Small intestine (tissue), 7 donors: ENCODE measurements at regions not wholly inside any gene's neighbourhood (a gene's known extent, or its start where the extent isn't known, plus 50 kb on each side); places are given as distances from the start of the nearest gene placed in this dataset.
A peak's percentile ranks its signal among the peaks of the same experiment; 100 is the strongest.

Source experiments
- DNase-seq, 2 donors: peaks; one replicate each; pipeline versions ENCODE4 v3.0.0 to v3.0.0-alpha.2; 2013
- FAIRE-seq: peaks from 2 replicates; lab custom pipeline; 2012; peaks lifted over from hg19 to GRCh38; lab: Jason Lieb, UNC
- H3K27ac ChIP-seq, 3 donors: one replicate each; pipeline ENCODE4 v1.5.1; 2013; ENCODE audit warnings: low read length in 2 of 3, mild to moderate bottlenecking in 2 of 3, control low read depth in 1 of 3, inconsistent platforms in 1 of 3, low read depth in 1 of 3, moderate library complexity in 1 of 3
- H3K27me3 ChIP-seq, 3 donors: one replicate each; pipeline ENCODE4 v1.6.1; 2013; ENCODE audit warnings: low read length in 3 of 3, inconsistent platforms in 1 of 3; ENCODE audit not compliant: control insufficient read depth in 3 of 3, insufficient read depth in 3 of 3
- H3K36me3 ChIP-seq, 3 donors: one replicate each; pipeline ENCODE4 v1.6.1; 2013; ENCODE audit warnings: low read length in 3 of 3, inconsistent platforms in 1 of 3, low read depth in 1 of 3, mild to moderate bottlenecking in 1 of 3, moderate library complexity in 1 of 3; ENCODE audit not compliant: control insufficient read depth in 3 of 3, insufficient read depth in 2 of 3
- H3K4me1 ChIP-seq, 3 donors: one replicate each; pipeline ENCODE4 v1.6.1; 2013; ENCODE audit warnings: low read length in 2 of 3, inconsistent platforms in 1 of 3, low read depth in 1 of 3, mild to moderate bottlenecking in 1 of 3, moderate library complexity in 1 of 3; ENCODE audit not compliant: control insufficient read depth in 3 of 3, insufficient read depth in 2 of 3
- H3K4me3 ChIP-seq, 3 donors: one replicate each; pipeline ENCODE4 v1.5.1; 2013; ENCODE audit warnings: low read length in 3 of 3, control low read depth in 1 of 3, inconsistent platforms in 1 of 3, low read depth in 1 of 3, mild to moderate bottlenecking in 1 of 3, moderate library complexity in 1 of 3
- H3K9me3 ChIP-seq, 2 donors: one replicate each; pipeline ENCODE4 v1.6.1; 2013; ENCODE audit warnings: low read depth in 1 of 2, low read length in 1 of 2; ENCODE audit not compliant: control insufficient read depth in 2 of 2, insufficient read depth in 1 of 2
- WGBS, 3 donors: extraction: QIAGEN DNeasy Blood & Tissue Kit; methylation state at CpG; one replicate each; pipeline ENCODE4 v1.1.7; 2013; 5-methylcytosine and 5-hydroxymethylcytosine counted together
- donor health status: healthy with polysubstance abuse.
- donor health status: control.
- donor health status: control.
- donor health status: Bipolar disorder and iron deficiency.
- donor health status: healthy.

- no peak overlapping the region for H3K4me3 ChIP-seq
- no peaks in the 10 kb centered on the region for H3K9me3 ChIP-seq
- no peaks in the 10 kb centered on the region for H3K36me3 ChIP-seq
- DNase-seq (no peak), FAIRE-seq (no peak)
- 58 to 70% (median 64%) methylated on average over 11 of the region's 11 CpGs for WGBS, 3 donors
- H3K27me3 ChIP-seq: peaks cover 0 to 55% (median 19%) of the 10 kb centered on the region in 3 donors
- H3K27ac ChIP-seq: no peak overlapping the region
- peaks cover 0 to 11% (median 0%) of the 10 kb centered on the region in 3 donors for H3K4me1 ChIP-seq
These were observed 157.3 kb downstream of the TBXT start for GRCh38 chr6:166010136-166010960.

DNA sequence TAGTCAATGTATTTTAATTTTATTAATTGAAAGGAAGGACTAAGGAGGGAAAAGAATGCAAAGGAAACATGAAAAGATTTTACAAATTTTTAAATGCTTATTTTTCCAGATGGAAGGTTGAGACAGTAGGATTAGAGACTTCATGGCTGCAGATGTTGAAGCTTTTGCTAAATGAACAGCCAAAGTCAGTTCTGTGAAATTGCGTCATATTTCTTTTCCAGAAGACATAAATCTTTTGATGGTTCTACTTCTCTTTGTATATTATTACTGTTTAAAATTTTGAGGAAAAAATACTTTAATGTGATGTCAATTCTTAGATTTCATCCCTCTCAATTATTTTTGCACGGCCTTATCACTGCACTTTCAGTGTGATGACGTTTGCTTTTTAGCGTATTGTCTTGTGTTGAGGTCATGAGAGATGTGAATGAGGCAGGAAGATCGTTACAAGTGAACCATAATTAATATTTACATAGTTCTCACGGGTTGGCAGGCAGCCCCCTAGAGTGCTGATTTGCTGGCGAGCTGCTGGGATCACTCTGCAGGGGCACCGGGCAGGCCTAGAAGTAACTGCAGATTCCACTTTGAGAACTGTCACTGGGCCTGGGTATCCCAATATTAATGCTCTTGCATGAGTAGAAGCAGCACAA is 158.1 kb downstream of the TBXT start:
- H3K9me3 ChIP-seq: no peaks in the 10 kb centered on the region
- no peaks in the 10 kb centered on the region for H3K36me3 ChIP-seq
- peaks cover 0 to 62% (median 20%) of the 10 kb centered on the region in 3 donors for H3K27me3 ChIP-seq
- no peak overlapping the region for H3K27ac ChIP-seq
- H3K4me3 ChIP-seq: no peak overlapping the region
- peaks cover 0 to 11% (median 0%) of the 10 kb centered on the region in 3 donors for H3K4me1 ChIP-seq
- FAIRE-seq: no peak
- DNase-seq: no peak
- WGBS, 3 donors: 41 to 56% (median 55%) methylated on average over 8 of the region's 8 CpGs

- WGBS, 3 donors: 2 to 8% (median 4%) methylated on average over 59 to 68 of the region's 68 CpGs
- H3K4me3 ChIP-seq: peak overlapping the region in 1 of 3 donors; percentile 22
- no peaks in the 10 kb centered on the region for H3K36me3 ChIP-seq
These were observed 158.9 kb downstream of the TBXT start for GRCh38 chr6:166008441-166009369.

GRCh38 chr6:166007349-166008263 is 160.0 kb downstream of the TBXT start:
- H3K27ac ChIP-seq: no peak overlapping the region
- 6 to 10% (median 10%) methylated on average over 18 of the region's 18 CpGs for WGBS, 3 donors
- no peaks in the 10 kb centered on the region for H3K36me3 ChIP-seq
- H3K4me3 ChIP-seq: no peak overlapping the region
- peak in 1 of 2 donors; percentile 27 for DNase-seq
- H3K9me3 ChIP-seq: no peaks in the 10 kb centered on the region
- peaks cover 0 to 67% (median 20%) of the 10 kb centered on the region in 3 donors for H3K27me3 ChIP-seq
- no peak for FAIRE-seq
- peaks cover 0 to 11% (median 0%) of the 10 kb centered on the region in 3 donors for H3K4me1 ChIP-seq

More at GRCh38 chr6:166008441-166009369, 158.9 kb downstream of the TBXT start:
- peaks cover 0 to 65% (median 20%) of the 10 kb centered on the region in 3 donors for H3K27me3 ChIP-seq
- H3K9me3 ChIP-seq: no peaks in the 10 kb centered on the region
- peak in 1 of 2 donors; percentile 34 for DNase-seq
- no peak for FAIRE-seq
- H3K27ac ChIP-seq: no peak overlapping the region
- H3K4me1 ChIP-seq: peaks cover 0 to 11% (median 0%) of the 10 kb centered on the region in 3 donors

GRCh38 chr6:166006900-166007301 is 160.8 kb downstream of the TBXT start:
- no peak overlapping the region for H3K27ac ChIP-seq

GRCh38 chr6:166005944-166006899 is 161.4 kb downstream of the TBXT start:
- FAIRE-seq (no peak), DNase-seq (peak in 1 of 2 donors; percentile 58)
- no peaks in the 10 kb centered on the region for H3K9me3 ChIP-seq
- no peaks in the 10 kb centered on the region for H3K36me3 ChIP-seq
- peak overlapping the region in 1 of 3 donors; percentile 86 for H3K27ac ChIP-seq
- H3K4me3 ChIP-seq: peak overlapping the region in 1 of 3 donors; percentile 32
- 1 to 2% (median 2%) methylated on average over 36 to 47 of the region's 47 CpGs for WGBS, 3 donors
- peaks cover 0 to 62% (median 20%) of the 10 kb centered on the region in 3 donors for H3K27me3 ChIP-seq
- H3K4me1 ChIP-seq: peaks cover 0 to 11% (median 0%) of the 10 kb centered on the region in 3 donors

More at GRCh38 chr6:166006900-166007301, 160.8 kb downstream of the TBXT start:
- peaks cover 0 to 65% (median 20%) of the 10 kb centered on the region in 3 donors for H3K27me3 ChIP-seq
- H3K36me3 ChIP-seq: no peaks in the 10 kb centered on the region
- WGBS, 3 donors: 20 to 27% (median 24%) methylated on average over 6 of the region's 6 CpGs
- DNase-seq (no peak), FAIRE-seq (no peak)
- no peaks in the 10 kb centered on the region for H3K9me3 ChIP-seq
- H3K4me3 ChIP-seq: no peak overlapping the region
- H3K4me1 ChIP-seq: peaks cover 0 to 11% (median 0%) of the 10 kb centered on the region in 3 donors
